IMR-90 (cell line): ENCODE measurements at regions not wholly inside any gene's neighbourhood (a gene's known extent, or its start where the extent isn't known, plus 50 kb on each side); places are given as distances from the start of the nearest gene placed in this dataset.

Experiments used
- CTCF ChIP-seq: conservative IDR thresholded peaks from 2 replicates; pipeline ENCODE4 v1.5.1; 2012; ENCODE audit warnings: mild to moderate bottlenecking, low read depth, low read length, improper control_type of control experiment
- ELK1 ChIP-seq: fragments of 150-350 bp; IDR thresholded peaks from 2 replicates; pipeline ENCODE4 v1.6.1; 2016; ENCODE audit warnings: low read depth, mild to moderate bottlenecking, low read length, moderate library complexity, borderline replicate concordance
- MXI1 ChIP-seq: IDR thresholded peaks from 2 replicates; pipeline ENCODE4 v1.6.1; 2012; ENCODE audit warnings: low read depth, mild to moderate bottlenecking, low read length, moderate library complexity, borderline replicate concordance
- POLR2A ChIP-seq: IDR thresholded peaks from 2 replicates; pipeline ENCODE4 v1.6.1; 2012; ENCODE audit warnings: mild to moderate bottlenecking, low read depth, low read length
- RAD21 ChIP-seq: IDR thresholded peaks from 2 replicates; pipeline ENCODE4 v1.6.1; 2012; ENCODE audit warnings: low read length, improper control_type of control experiment
- RCOR1 ChIP-seq: IDR thresholded peaks from 2 replicates; pipeline ENCODE4 v1.6.1; 2012; ENCODE audit warnings: mild to moderate bottlenecking, low read length, improper control_type of control experiment; ENCODE audit not compliant: insufficient replicate concordance
- SMC3 ChIP-seq: fragments of 150-350 bp; IDR thresholded peaks from 2 replicates; pipeline ENCODE4 v1.6.1; 2016; ENCODE audit warnings: low read depth, mild to moderate bottlenecking, antibody characterized with exemption, low read length, moderate library complexity

GRCh38 chr16:63890081-63890480 is 1231.8 kb downstream of the CDH11 start:
- no peak for TF ChIP-seq CTCF
- no peak for TF ChIP-seq ELK1
- TF ChIP-seq POLR2A: no peak
- TF ChIP-seq SMC3: no peak
- no peak for TF ChIP-seq RCOR1
- TF ChIP-seq RAD21: no peak
- TF ChIP-seq MXI1: no peak
